Breast epithelium (tissue), 4 donors: ENCODE measurements at regions not wholly inside any gene's neighbourhood (a gene's known extent, or its start where the extent isn't known, plus 50 kb on each side); places are given as distances from the start of the nearest gene placed in this dataset.

Experiments
- DNase-seq, 2 donors: peaks; one replicate each; pipeline ENCODE4 v3.0.0-alpha.2; 2019; ENCODE audit warnings: low spot score in 2 of 2
- H3K27ac ChIP-seq, 2 donors: fragments of 200-600 bp; sonication (generic) in 1 of 2; one replicate each; pipeline ENCODE4 v1.5.1; 2016 to 2019; ENCODE audit warnings: mild to moderate bottlenecking in 1 of 2
- H3K27me3 ChIP-seq, 2 donors: fragments of 200-600 bp; sonication (generic) in 1 of 2; one replicate each; pipeline versions ENCODE4 v1.5.1 to v1.6.0; 2017 to 2019; ENCODE audit warnings: control low read depth in 1 of 2, mild to moderate bottlenecking in 1 of 2
- H3K36me3 ChIP-seq: fragments of 200-600 bp; one replicate; pipeline ENCODE4 v1.5.1; 2019
- H3K4me1 ChIP-seq, 2 donors: fragments of 200-600 bp; sonication (generic); one replicate each; pipeline ENCODE4 v1.5.1; 2016 to 2019; ENCODE audit warnings: control low read depth in 1 of 2
- H3K4me3 ChIP-seq, 3 donors: fragments of 200-600 bp; sonication (generic); 1 replicate in 2 of 3; 2 replicates in 1 of 3; pipeline ENCODE4 v1.5.1; 2016 to 2019; ENCODE audit warnings: mild to moderate bottlenecking in 3 of 3, moderate library complexity in 2 of 3
- H3K9me3 ChIP-seq, 2 donors: fragments of 200-600 bp; sonication (generic) in 1 of 2; one replicate each; pipeline ENCODE4 v1.5.1; 2016 to 2019; ENCODE audit warnings: control low read depth in 1 of 2
- POLR2A ChIP-seq: fragments of 450-650 bp; IDR thresholded peaks from one replicate; pipeline ENCODE4 v1.6.1; 2016; ENCODE audit warnings: antibody characterized with exemption, mild to moderate bottlenecking, moderate library complexity
- POLR2AphosphoS5 ChIP-seq, 3 donors: sonication (generic); formaldehyde crosslinking; IDR thresholded peaks; one replicate each; pipeline ENCODE4 v1.6.1; 2017; ENCODE audit warnings: antibody characterized with exemption in 3 of 3
- intact Hi-C: fragments of 100-400 bp; cut with DNase I; formaldehyde crosslinking; loops from one replicate; pipeline ENCODE4 v1.15.1; 2023; ENCODE audit warnings: low total_unique reads
- TF ChIP-seq, protein P1 (sequence below), 3 donors: fragments of 450-650 bp; IDR thresholded peaks; one replicate each; pipeline ENCODE4 v1.5.1; 2016 to 2017; ENCODE audit warnings: antibody characterized with exemption in 3 of 3, mild to moderate bottlenecking in 3 of 3, moderate library complexity in 3 of 3

DNA sequence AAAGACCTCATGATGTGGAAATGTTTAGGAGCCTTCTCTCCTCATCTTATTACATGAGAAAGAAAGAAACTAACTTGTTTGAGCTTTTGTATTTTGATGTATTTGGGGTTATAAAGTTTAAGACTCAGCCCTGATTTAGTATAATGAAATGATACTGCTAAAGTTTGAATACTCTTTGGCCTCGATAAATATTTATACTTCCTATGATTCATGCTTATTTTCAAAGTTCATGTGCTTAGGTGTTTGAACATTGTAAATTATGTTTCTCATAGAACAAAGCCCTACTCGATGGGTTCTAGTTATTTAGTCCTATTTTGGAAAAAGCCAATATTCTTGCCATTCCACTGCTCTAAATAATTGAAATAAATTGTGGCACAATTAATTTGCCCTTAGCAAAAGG is 303.2 kb downstream of the ZWINT start:
- H3K4me1 ChIP-seq: no peaks in the 10 kb centered on the region
- H3K4me3 ChIP-seq: no peak overlapping the region
- H3K27ac ChIP-seq: no peak overlapping the region
- TF ChIP-seq, protein P1, sequence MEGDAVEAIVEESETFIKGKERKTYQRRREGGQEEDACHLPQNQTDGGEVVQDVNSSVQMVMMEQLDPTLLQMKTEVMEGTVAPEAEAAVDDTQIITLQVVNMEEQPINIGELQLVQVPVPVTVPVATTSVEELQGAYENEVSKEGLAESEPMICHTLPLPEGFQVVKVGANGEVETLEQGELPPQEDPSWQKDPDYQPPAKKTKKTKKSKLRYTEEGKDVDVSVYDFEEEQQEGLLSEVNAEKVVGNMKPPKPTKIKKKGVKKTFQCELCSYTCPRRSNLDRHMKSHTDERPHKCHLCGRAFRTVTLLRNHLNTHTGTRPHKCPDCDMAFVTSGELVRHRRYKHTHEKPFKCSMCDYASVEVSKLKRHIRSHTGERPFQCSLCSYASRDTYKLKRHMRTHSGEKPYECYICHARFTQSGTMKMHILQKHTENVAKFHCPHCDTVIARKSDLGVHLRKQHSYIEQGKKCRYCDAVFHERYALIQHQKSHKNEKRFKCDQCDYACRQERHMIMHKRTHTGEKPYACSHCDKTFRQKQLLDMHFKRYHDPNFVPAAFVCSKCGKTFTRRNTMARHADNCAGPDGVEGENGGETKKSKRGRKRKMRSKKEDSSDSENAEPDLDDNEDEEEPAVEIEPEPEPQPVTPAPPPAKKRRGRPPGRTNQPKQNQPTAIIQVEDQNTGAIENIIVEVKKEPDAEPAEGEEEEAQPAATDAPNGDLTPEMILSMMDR (IDR thresholded peaks at IDR 0.05): no peak
- no peak for TF ChIP-seq POLR2A
- no peak for TF ChIP-seq POLR2AphosphoS5 (IDR thresholded peaks at IDR 0.05)
- intact Hi-C loops: no loop called here
- H3K27me3 ChIP-seq: no peaks in the 10 kb centered on the region
- no peak for DNase-seq
- H3K36me3 ChIP-seq: no peaks in the 10 kb centered on the region
- peaks cover 3 to 7% of the 10 kb centered on the region in 2 donors for H3K9me3 ChIP-seq

DNA sequence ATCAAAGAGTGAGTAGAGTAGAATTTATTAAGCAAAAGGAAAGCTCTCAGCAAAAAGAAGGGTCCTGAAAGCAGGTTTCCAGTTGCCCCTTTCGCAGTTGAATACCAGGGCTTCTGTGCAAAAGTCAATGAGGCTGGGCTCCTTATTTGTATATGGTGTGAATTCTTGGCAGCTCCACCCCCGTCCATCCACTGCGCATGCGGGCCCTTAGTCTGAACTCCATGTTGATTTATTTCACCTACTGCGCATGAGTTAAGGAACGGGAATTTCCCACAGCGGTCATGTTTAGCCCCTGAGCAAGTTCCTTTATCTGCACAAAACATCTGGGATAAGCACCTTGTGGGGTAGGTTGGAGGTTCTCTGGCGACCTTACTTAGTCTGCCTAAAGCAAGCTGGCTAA is 325.6 kb downstream of the ZWINT start:
- H3K4me1 ChIP-seq: no peaks in the 10 kb centered on the region
- no peak for TF ChIP-seq POLR2A
- TF ChIP-seq, protein P1 (IDR thresholded peaks at IDR 0.05): no peak
- TF ChIP-seq POLR2AphosphoS5 (IDR thresholded peaks at IDR 0.05): no peak
- no peaks in the 10 kb centered on the region for H3K27me3 ChIP-seq
- H3K9me3 ChIP-seq: no peaks in the 10 kb centered on the region
- H3K4me3 ChIP-seq: no peak overlapping the region
- no peak overlapping the region for H3K27ac ChIP-seq
- no peak for DNase-seq
- intact Hi-C loops: no loop called here
- H3K36me3 ChIP-seq: no peaks in the 10 kb centered on the region

DNA sequence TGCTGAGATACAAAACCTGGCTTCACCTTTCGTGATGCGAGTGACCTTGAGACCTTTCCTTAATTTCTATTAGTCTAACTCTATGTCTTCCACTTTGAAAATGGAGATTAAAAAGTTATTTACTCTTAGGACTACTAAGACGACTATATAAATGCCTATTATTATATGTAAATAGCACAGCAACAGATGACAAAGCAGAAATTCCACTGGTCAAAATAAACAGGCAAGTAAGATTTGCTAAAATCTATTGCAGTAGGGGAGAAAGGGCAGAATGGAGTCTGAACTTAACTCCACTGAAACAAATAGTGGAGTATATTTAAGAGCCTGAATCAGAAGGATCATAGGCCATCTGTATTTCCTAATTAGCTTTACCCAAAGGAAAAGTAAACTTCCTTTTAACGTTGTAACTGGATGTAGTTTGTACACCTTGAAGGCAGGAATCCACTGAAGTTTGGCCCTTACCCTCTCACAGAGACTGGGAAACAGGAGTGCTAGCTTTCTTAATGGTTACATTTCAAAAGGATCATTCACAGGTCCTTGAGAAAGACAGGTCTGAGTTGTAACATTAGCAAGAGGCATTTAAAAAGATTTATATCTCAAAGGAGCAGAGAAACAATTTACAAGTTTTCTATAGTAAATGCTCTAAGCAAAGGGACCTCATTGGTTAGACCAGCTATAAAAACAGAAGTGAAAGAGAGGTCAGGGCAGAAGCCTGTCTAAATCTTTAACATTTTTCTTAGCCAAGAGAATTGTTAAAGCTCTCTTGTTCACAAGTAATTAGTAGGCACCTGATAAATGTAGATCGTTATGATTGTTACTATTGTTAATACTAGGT is 332.5 kb downstream of the ZWINT start:
- no peak for DNase-seq
- H3K4me3 ChIP-seq: no peak overlapping the region
- no peak overlapping the region for H3K27ac ChIP-seq
- H3K4me1 ChIP-seq: no peaks in the 10 kb centered on the region
- no peaks in the 10 kb centered on the region for H3K36me3 ChIP-seq
- TF ChIP-seq, protein P1 (IDR thresholded peaks at IDR 0.05): no peak
- TF ChIP-seq POLR2AphosphoS5 (IDR thresholded peaks at IDR 0.05): no peak
- TF ChIP-seq POLR2A: no peak
- intact Hi-C loops: no loop called here
- no peaks in the 10 kb centered on the region for H3K27me3 ChIP-seq
- no peaks in the 10 kb centered on the region for H3K9me3 ChIP-seq

DNA sequence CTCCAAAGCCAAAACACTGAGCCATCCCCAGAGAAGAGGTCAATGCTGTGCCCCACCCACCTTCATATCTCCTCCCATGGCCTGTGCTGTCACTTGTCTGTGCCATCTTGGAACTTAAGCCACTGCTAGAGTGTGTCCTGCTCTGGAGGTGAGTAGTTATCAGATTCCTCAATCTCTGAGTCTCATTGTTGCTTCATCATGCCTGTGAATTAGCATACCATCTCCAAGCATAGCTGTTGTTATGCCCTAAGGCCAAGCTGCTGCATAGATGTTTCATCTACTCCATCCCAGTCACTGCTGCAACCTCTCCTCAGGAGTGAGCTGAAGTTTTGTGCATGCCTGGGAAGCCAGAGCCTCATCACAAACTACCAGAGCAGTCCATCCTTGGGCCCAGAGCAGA is 349.0 kb downstream of the ZWINT start:
- no peaks in the 10 kb centered on the region for H3K27me3 ChIP-seq
- no peak for DNase-seq
- no peaks in the 10 kb centered on the region for H3K36me3 ChIP-seq
- intact Hi-C loops: no loop called here
- no peak overlapping the region for H3K27ac ChIP-seq
- TF ChIP-seq POLR2A: no peak
- TF ChIP-seq, protein P1 (IDR thresholded peaks at IDR 0.05): no peak
- TF ChIP-seq POLR2AphosphoS5 (IDR thresholded peaks at IDR 0.05): no peak
- H3K4me3 ChIP-seq: no peak overlapping the region
- H3K4me1 ChIP-seq: no peaks in the 10 kb centered on the region
- no peaks in the 10 kb centered on the region for H3K9me3 ChIP-seq

DNA sequence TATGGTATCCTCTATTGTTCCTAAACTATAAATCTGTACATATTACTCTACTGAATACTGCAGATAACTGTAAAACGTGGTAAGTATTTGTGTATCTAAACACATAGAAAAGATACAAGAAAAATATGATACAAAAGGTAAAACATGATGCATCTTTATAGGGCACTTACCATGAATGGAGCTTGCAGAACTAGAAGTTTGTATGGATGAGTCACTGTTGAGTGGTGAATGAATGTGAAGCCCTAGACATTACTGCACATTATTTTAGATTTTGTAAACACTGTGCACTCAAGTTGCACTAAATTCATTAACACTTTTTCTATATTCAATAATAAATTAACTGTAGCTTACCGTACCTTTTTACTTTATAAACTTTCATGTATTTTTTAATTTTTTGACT is 357.5 kb downstream of the ZWINT start:
- Histone ChIP-seq H3K27ac (no peak overlapping the region), H3K27me3 (no peaks in the 10 kb centered on the region), H3K9me3 (no peaks in the 10 kb centered on the region), H3K36me3 (no peaks in the 10 kb centered on the region), H3K4me1 (no peaks in the 10 kb centered on the region), H3K4me3 (no peak overlapping the region)
- TF ChIP-seq, protein P1 (IDR thresholded peaks at IDR 0.05): no peak
- no peak for TF ChIP-seq POLR2A
- intact Hi-C loops: no loop called here
- DNase-seq: no peak
